ENCODE measurements at regions not wholly inside any gene's neighbourhood (a gene's known extent, or its start where the extent isn't known, plus 50 kb on each side); places are given as distances from the start of the nearest gene placed in this dataset.

GRCh38 chr1:157418231-157418630 lies 134.1 kb downstream of the FCRL5 start:
- Histone ChIP-seq H3K4me3 (no peak overlapping the region), H3K27ac (no peak overlapping the region), H3K36me3 (no peaks in the 10 kb centered on the region), H3K27me3 (no peaks in the 10 kb centered on the region), H3K9me3 (peaks cover 0 to 6% (median 0%) of the 10 kb centered on the region in 4 donors), H3K4me1 (no peaks in the 10 kb centered on the region)
- no peak for TF ChIP-seq EP300 (IDR thresholded peaks at IDR 0.05)
- 95 to 96% methylated on average over 1 of the region's 1 CpG for WGBS, 2 donors
- no peak for DNase-seq (ENCODE audit: low spot score in 2 of 2)

- Histone ChIP-seq H3K4me3 (no peak overlapping the region), H3K4me1 (no peaks in the 10 kb centered on the region), H3K27me3 (no peaks in the 10 kb centered on the region), H3K27ac (no peak overlapping the region), H3K36me3 (no peaks in the 10 kb centered on the region), H3K9me3 (peaks cover 0 to 6% (median 0%) of the 10 kb centered on the region in 4 donors)
- DNase-seq (ENCODE audit: low spot score in 2 of 2): no peak
- TF ChIP-seq POLR2A (IDR thresholded peaks at IDR 0.05): no peak
- TF ChIP-seq EP300 (IDR thresholded peaks at IDR 0.05): no peak
- no peak for TF ChIP-seq CTCF (IDR thresholded peaks at IDR 0.05)
- 65 to 73% methylated on average over 5 of the region's 5 CpGs for WGBS, 2 donors
Observed at GRCh38 chr1:157415661-157416060, 136.7 kb downstream of the FCRL5 start.

GRCh38 chr1:157412308-157412707 lies 140.0 kb downstream of the FCRL5 start:
- no peaks in the 10 kb centered on the region for H3K4me1 ChIP-seq
- no peaks in the 10 kb centered on the region for H3K36me3 ChIP-seq
- H3K27ac ChIP-seq: no peak overlapping the region
- peaks cover 0 to 6% (median 0%) of the 10 kb centered on the region in 4 donors for H3K9me3 ChIP-seq
- TF ChIP-seq EP300 (IDR thresholded peaks at IDR 0.05) (no peak), POLR2A (IDR thresholded peaks at IDR 0.05) (no peak), CTCF (IDR thresholded peaks at IDR 0.05) (no peak)
- H3K4me3 ChIP-seq: no peak overlapping the region
- no peaks in the 10 kb centered on the region for H3K27me3 ChIP-seq
- 78 to 79% methylated on average over 2 of the region's 2 CpGs for WGBS, 2 donors
- DNase-seq (ENCODE audit: low spot score in 2 of 2): no peak

- no peaks in the 10 kb centered on the region for H3K4me1 ChIP-seq
- H3K36me3 ChIP-seq: no peaks in the 10 kb centered on the region
- TF ChIP-seq POLR2A (IDR thresholded peaks at IDR 0.05) (no peak), EP300 (IDR thresholded peaks at IDR 0.05) (no peak), CTCF (IDR thresholded peaks at IDR 0.05) (no peak)
- H3K27me3 ChIP-seq: no peaks in the 10 kb centered on the region
- no peak overlapping the region for H3K4me3 ChIP-seq
- DNase-seq (ENCODE audit: low spot score in 2 of 2): no peak
- WGBS, 2 donors: 60 to 72% methylated on average over 4 of the region's 4 CpGs
- no peak overlapping the region for H3K27ac ChIP-seq
- peaks cover 0 to 6% (median 0%) of the 10 kb centered on the region in 4 donors for H3K9me3 ChIP-seq
Observed at GRCh38 chr1:157411769-157412168, 140.5 kb downstream of the FCRL5 start.

- TF ChIP-seq POLR2A (IDR thresholded peaks at IDR 0.05) (no peak), CTCF (IDR thresholded peaks at IDR 0.05) (no peak), EP300 (IDR thresholded peaks at IDR 0.05) (no peak)
- no peak for DNase-seq (ENCODE audit: low spot score in 2 of 2)
- no peak overlapping the region for H3K4me3 ChIP-seq
Observed at GRCh38 chr1:157411064-157411463, 141.3 kb downstream of the FCRL5 start.

GRCh38 chr1:157410457-157410856 lies 141.9 kb downstream of the FCRL5 start:
- Histone ChIP-seq H3K4me3 (no peak overlapping the region), H3K27me3 (no peaks in the 10 kb centered on the region), H3K9me3 (peaks cover 0 to under 1% (median 0%) of the 10 kb centered on the region in 4 donors), H3K36me3 (no peaks in the 10 kb centered on the region), H3K27ac (no peak overlapping the region), H3K4me1 (no peaks in the 10 kb centered on the region)
- WGBS, 2 donors: 67 to 71% methylated on average over 5 of the region's 5 CpGs
- no peak for DNase-seq (ENCODE audit: low spot score in 2 of 2)
- TF ChIP-seq CTCF (IDR thresholded peaks at IDR 0.05) (no peak), EP300 (IDR thresholded peaks at IDR 0.05) (no peak), POLR2A (IDR thresholded peaks at IDR 0.05) (no peak)

More at GRCh38 chr1:157411064-157411463, 141.3 kb downstream of the FCRL5 start:
- H3K27ac ChIP-seq: no peak overlapping the region
- 81 to 83% methylated on average over 2 of the region's 2 CpGs for WGBS, 2 donors
- H3K27me3 ChIP-seq: no peaks in the 10 kb centered on the region
- no peaks in the 10 kb centered on the region for H3K4me1 ChIP-seq
- peaks cover 0 to 6% (median 0%) of the 10 kb centered on the region in 4 donors for H3K9me3 ChIP-seq
- H3K36me3 ChIP-seq: no peaks in the 10 kb centered on the region

All from tibial nerve (tissue), 4 donors.